GM23248 (cell line): ENCODE measurements at regions not wholly inside any gene's neighbourhood (a gene's known extent, or its start where the extent isn't known, plus 50 kb on each side); places are given as distances from the start of the nearest gene placed in this dataset.
A peak's percentile ranks its signal among the peaks of the same experiment; 100 is the strongest.

Experiments
- DNase-seq: peaks from one replicate; pipeline ENCODE4 v3.0.0-alpha.2; 2015
- H2AFZ ChIP-seq: fragments of 200-600 bp; sonication (generic); 2 replicates; pipeline ENCODE4 v1.6.1; 2016; ENCODE audit warnings: antibody characterized with exemption
- H3F3A ChIP-seq: fragments of 200-600 bp; sonication (generic); 2 replicates; pipeline ENCODE4 v1.6.1; 2016; ENCODE audit warnings: mild to moderate bottlenecking, antibody characterized with exemption, mixed run types; ENCODE audit not compliant: insufficient read depth
- H3K27ac ChIP-seq: fragments of 200-600 bp; sonication (generic); 2 replicates; pipeline ENCODE4 v1.5.1; 2016; ENCODE audit warnings: mild to moderate bottlenecking
- H3K27me3 ChIP-seq: fragments of 200-600 bp; sonication (generic); replicated peaks from 2 replicates; pipeline ENCODE4 v1.6.1; 2016; ENCODE audit warnings: mild to moderate bottlenecking; ENCODE audit not compliant: insufficient read depth
- H3K36me3 ChIP-seq: fragments of 200-600 bp; sonication (generic); 2 replicates; pipeline ENCODE4 v1.6.1; 2016; ENCODE audit warnings: low read depth, mild to moderate bottlenecking
- H3K4me1 ChIP-seq: fragments of 200-600 bp; sonication (generic); 2 replicates; pipeline ENCODE4 v1.6.1; 2016; ENCODE audit warnings: mild to moderate bottlenecking; ENCODE audit not compliant: insufficient read depth
- H3K4me2 ChIP-seq: fragments of 200-600 bp; sonication (generic); one replicate; pipeline ENCODE4 v1.6.1; 2016; ENCODE audit warnings: mild to moderate bottlenecking; ENCODE audit not compliant: unreplicated experiment
- H3K4me3 ChIP-seq: fragments of 200-600 bp; sonication (generic); 2 replicates; pipeline ENCODE4 v1.5.1; 2016; ENCODE audit warnings: mild to moderate bottlenecking
- H3K79me2 ChIP-seq: fragments of 200-600 bp; sonication (generic); 2 replicates; pipeline ENCODE4 v1.6.1; 2016; ENCODE audit warnings: mild to moderate bottlenecking; ENCODE audit not compliant: insufficient read depth
- H3K9ac ChIP-seq: fragments of 200-600 bp; sonication (generic); 2 replicates; pipeline ENCODE4 v1.6.1; 2016; ENCODE audit warnings: mild to moderate bottlenecking
- H3K9me2 ChIP-seq: fragments of 200-600 bp; sonication (generic); 2 replicates; pipeline ENCODE4 v1.6.1; 2016; ENCODE audit warnings: mixed run types, mild to moderate bottlenecking, moderate library complexity; ENCODE audit not compliant: insufficient read depth
- H3K9me3 ChIP-seq: fragments of 200-600 bp; sonication (generic); one replicate; pipeline ENCODE4 v1.6.1; 2017; ENCODE audit warnings: low read depth
- H4K20me1 ChIP-seq: fragments of 200-600 bp; sonication (generic); 2 replicates; pipeline ENCODE4 v1.6.0; 2016; ENCODE audit not compliant: insufficient read depth
- EZH2 ChIP-seq: fragments of 200-600 bp; sonication (generic); IDR thresholded peaks from 2 replicates; pipeline ENCODE4 v1.6.1; 2018; ENCODE audit warnings: antibody characterized with exemption, mild to moderate bottlenecking; ENCODE audit not compliant: insufficient read depth, poor library complexity, severe bottlenecking
- EZH2phosphoT487 ChIP-seq: fragments of 200-600 bp; sonication (generic); IDR thresholded peaks from 2 replicates; pipeline ENCODE4 v1.6.1; 2018; ENCODE audit warnings: antibody characterized with exemption, moderate library complexity, mild to moderate bottlenecking, low read depth; ENCODE audit not compliant: insufficient read depth
- whole genome bisulfite sequencing, 2 experiments: methylation state at CpG; one replicate each; pipeline ENCODE4 v1.1.6; 2015 to 2017; ENCODE audit warnings: low lambda C conversion rate in 2 of 2, low coverage in 1 of 2; ENCODE audit errors: missing lambda C conversion rate in 2 of 2; 5-methylcytosine and 5-hydroxymethylcytosine counted together
- in situ Hi-C: fragments of 300-500 bp; cut with MboI; formaldehyde crosslinking; loops from 2 replicates; pipeline ENCODE4 v1.15.0; 2020

GRCh38 chr5:169410996-169411783 is 110.3 kb upstream of the SLIT3 start:
- DNase-seq = no peak
- Histone ChIP-seq H3K9ac (no peak overlapping the region), H4K20me1 (no peaks in the 10 kb centered on the region), H2AFZ (no peak overlapping the region), H3K4me2 (peak overlapping the region; percentile 43), H3K4me3 (no peak overlapping the region), H3K4me1 (peaks cover 65% of the 10 kb centered on the region), H3K9me2 (no peaks in the 10 kb centered on the region), H3K9me3 (no peaks in the 10 kb centered on the region), H3F3A (peaks cover 36% of the 10 kb centered on the region), H3K79me2 (no peaks in the 10 kb centered on the region), H3K27ac (no peak overlapping the region), H3K36me3 (no peaks in the 10 kb centered on the region), H3K27me3 (no peaks in the 10 kb centered on the region)
- TF ChIP-seq EZH2phosphoT487 (no peak), EZH2 (no peak)
- in situ Hi-C loops = no loop called here
- 40 to 46% methylated on average over 6 of the region's 6 CpGs for WGBS, 2 experiments

- Histone ChIP-seq H3F3A (peaks cover 21% of the 10 kb centered on the region; the same call in 1 of the 2 replicates), H2AFZ (no peak overlapping the region), H3K79me2 (no peaks in the 10 kb centered on the region), H3K9me3 (no peaks in the 10 kb centered on the region), H3K27me3 (no peaks in the 10 kb centered on the region), H3K4me1 (peaks cover 47% of the 10 kb centered on the region), H4K20me1 (no peaks in the 10 kb centered on the region), H3K27ac (peak overlapping the region; percentile 41), H3K4me3 (no peak overlapping the region), H3K9me2 (no peaks in the 10 kb centered on the region), H3K9ac (no peak overlapping the region), H3K36me3 (no peaks in the 10 kb centered on the region), H3K4me2 (peak overlapping the region; percentile 52)
- peak; percentile 68 for DNase-seq
- in situ Hi-C loops = no loop called here
- TF ChIP-seq EZH2phosphoT487 (no peak), EZH2 (no peak)
- WGBS, 2 experiments = 86% methylated on average over 1 of the region's 1 CpG
Measured at GRCh38 chr5:169408731-169409130, 107.8 kb upstream of the SLIT3 start.

GRCh38 chr5:169408171-169408570 is 107.2 kb upstream of the SLIT3 start:
- Histone ChIP-seq H4K20me1 (no peaks in the 10 kb centered on the region), H3K79me2 (no peaks in the 10 kb centered on the region), H3K9ac (no peak overlapping the region), H3K9me2 (no peaks in the 10 kb centered on the region), H3K27me3 (no peaks in the 10 kb centered on the region), H3K4me2 (peak overlapping the region; percentile 52), H3K4me1 (peaks cover 42% of the 10 kb centered on the region), H3F3A (peaks cover 21% of the 10 kb centered on the region; the same call in 1 of the 2 replicates), H3K4me3 (no peak overlapping the region), H3K9me3 (no peaks in the 10 kb centered on the region), H3K36me3 (no peaks in the 10 kb centered on the region), H2AFZ (no peak overlapping the region), H3K27ac (peak overlapping the region; percentile 41; the same call in 1 of the 2 replicates)
- TF ChIP-seq EZH2phosphoT487 (no peak), EZH2 (no peak)
- DNase-seq = no peak
- in situ Hi-C loops = no loop called here
- 65 to 69% methylated on average over 4 of the region's 4 CpGs for WGBS, 2 experiments

DNA sequence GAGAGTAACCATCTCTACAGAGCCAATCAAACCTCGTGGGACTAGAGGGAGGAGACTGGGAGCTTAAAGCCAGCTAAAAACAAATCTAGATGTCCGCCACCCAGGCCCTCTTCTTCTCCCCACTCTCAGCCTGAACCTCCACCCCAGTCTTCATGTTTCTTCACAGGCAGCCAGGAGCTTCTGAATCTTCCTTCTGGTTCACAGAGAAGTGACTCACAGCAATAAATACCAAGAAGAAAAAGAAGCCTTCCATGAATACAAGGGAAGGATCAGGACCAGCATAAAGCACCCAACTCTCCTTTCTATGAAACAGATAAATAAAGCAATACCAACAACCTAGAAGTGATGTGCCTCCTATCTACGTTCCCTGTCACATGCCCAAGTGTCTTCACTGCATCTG is 103.3 kb upstream of the SLIT3 start:
- Histone ChIP-seq H3K9me3 (no peaks in the 10 kb centered on the region), H3K27ac (no peak overlapping the region), H3K4me3 (no peak overlapping the region), H3K9ac (no peak overlapping the region), H3K4me1 (peaks cover 17% of the 10 kb centered on the region), H3K79me2 (no peaks in the 10 kb centered on the region), H3K27me3 (no peaks in the 10 kb centered on the region), H3F3A (peaks cover 7% of the 10 kb centered on the region; the same call in 1 of the 2 replicates), H3K9me2 (no peaks in the 10 kb centered on the region), H4K20me1 (no peaks in the 10 kb centered on the region), H3K36me3 (no peaks in the 10 kb centered on the region), H3K4me2 (no peak overlapping the region), H2AFZ (peak overlapping the region; percentile 45)
- no peak for TF ChIP-seq EZH2
- 46% methylated on average over 3 of the region's 3 CpGs for WGBS, 2 experiments
- in situ Hi-C loops = no loop called here
- peak; percentile 64 for DNase-seq

DNA sequence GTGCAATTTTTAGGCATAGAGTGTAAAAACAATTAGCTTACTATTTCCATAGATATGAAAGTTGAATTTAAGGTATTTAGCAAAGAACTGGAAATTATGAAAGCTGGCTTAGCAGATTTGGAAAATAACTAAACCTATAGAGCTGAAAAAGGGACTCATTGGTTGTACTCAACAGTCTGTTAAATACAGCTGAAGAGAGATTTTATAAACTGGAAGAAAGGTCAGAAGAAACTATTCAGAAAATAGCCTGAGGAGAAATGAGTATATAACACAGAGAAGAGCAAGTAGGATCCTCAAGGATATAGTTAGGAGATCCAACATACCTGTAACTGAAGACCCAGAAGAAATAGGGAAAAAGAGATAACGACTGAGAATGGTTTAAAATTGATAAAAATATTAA is 97.6 kb upstream of the SLIT3 start:
- WGBS, 2 experiments = 75% methylated on average over 1 of the region's 1 CpG
- no peak overlapping the region for H2AFZ ChIP-seq
- TF ChIP-seq EZH2phosphoT487 (no peak), EZH2 (no peak)

More for the DNA sequence above, 97.6 kb upstream of the SLIT3 start:
- Histone ChIP-seq H3K9ac (no peak overlapping the region), H3K27ac (no peak overlapping the region), H3K36me3 (no peaks in the 10 kb centered on the region), H3K79me2 (no peaks in the 10 kb centered on the region), H3F3A (no peaks in the 10 kb centered on the region), H3K4me2 (no peak overlapping the region), H4K20me1 (no peaks in the 10 kb centered on the region), H3K9me2 (no peaks in the 10 kb centered on the region), H3K27me3 (no peaks in the 10 kb centered on the region), H3K9me3 (no peaks in the 10 kb centered on the region), H3K4me3 (no peak overlapping the region), H3K4me1 (no peaks in the 10 kb centered on the region)
- in situ Hi-C loops = no loop called here
- DNase-seq = no peak
